Ovary (tissue), 7 donors: ENCODE measurements at regions not wholly inside any gene's neighbourhood (a gene's known extent, or its start where the extent isn't known, plus 50 kb on each side); places are given as distances from the start of the nearest gene placed in this dataset.

Experiments
- DNase-seq, 5 donors: peaks; one replicate each; pipeline ENCODE4 v3.0.0-alpha.2; 2019 to 2020
- H3K27ac ChIP-seq, 2 donors: fragments of 200-600 bp; one replicate each; pipeline versions ENCODE4 v1.5.1 to v1.8.0; 2019 to 2022
- H3K27me3 ChIP-seq: fragments of 200-600 bp; one replicate; pipeline ENCODE4 v1.8.0; 2022
- H3K36me3 ChIP-seq: fragments of 200-600 bp; sonication (generic); one replicate; pipeline ENCODE4 v1.5.1; 2019
- H3K4me1 ChIP-seq: one replicate; pipeline ENCODE4 v1.8.1; 2013; ENCODE audit warnings: mild to moderate bottlenecking, moderate library complexity; ENCODE audit not compliant: insufficient read depth
- H3K4me3 ChIP-seq: fragments of 200-600 bp; sonication (generic); one replicate; pipeline ENCODE4 v1.5.1; 2017
- H3K9me3 ChIP-seq, 2 donors: fragments of 200-600 bp in 1 of 2; sonication (generic) in 1 of 2; one replicate each; pipeline versions ENCODE4 v1.5.1 to v1.8.1; 2013 to 2019; ENCODE audit warnings: mild to moderate bottlenecking in 1 of 2, moderate library complexity in 1 of 2
- EP300 ChIP-seq: sonication (generic); formaldehyde crosslinking; IDR thresholded peaks from one replicate; pipeline ENCODE4 v1.6.1; 2017; ENCODE audit warnings: antibody characterized with exemption
- POLR2A ChIP-seq: fragments of 450-650 bp; IDR thresholded peaks from one replicate; pipeline ENCODE4 v1.6.1; 2017; ENCODE audit warnings: antibody characterized with exemption, mild to moderate bottlenecking, moderate library complexity
- WGBS, 3 donors: extraction: QIAGEN DNeasy Blood & Tissue Kit in 1 of 3; methylation state at CpG; one replicate each; pipeline versions ENCODE4 v1.1.5 to v1.1.7; 2013 to 2017; 5-methylcytosine and 5-hydroxymethylcytosine counted together
- intact Hi-C, 4 donors: fragments of 100-400 bp; cut with DNase I; formaldehyde crosslinking; loops; one replicate each; pipeline versions ENCODE4 v1.11.0 to v1.15.1; 2022 to 2023
- TF ChIP-seq, protein P1 (sequence below), 3 donors: fragments of 450-650 bp in 2 of 3; fragments of 200-600 bp in 1 of 3; IDR thresholded peaks; one replicate each; pipeline versions ENCODE4 v1.5.1 to v1.8.0; 2016 to 2022; ENCODE audit warnings: antibody characterized with exemption in 3 of 3, mild to moderate bottlenecking in 1 of 3
- donor health status: DM: no; HTN: no; CAD: no; lungs with moderate emphysema.
- donor health status: DM: no; HTN: no; CAD: no.
- donor health status: Bipolar disorder and iron deficiency.
- donor health status: DM: no; HTN: no; CAD: no.
- donor health status: DM: yes; HTN: yes; CAD: no.

DNA sequence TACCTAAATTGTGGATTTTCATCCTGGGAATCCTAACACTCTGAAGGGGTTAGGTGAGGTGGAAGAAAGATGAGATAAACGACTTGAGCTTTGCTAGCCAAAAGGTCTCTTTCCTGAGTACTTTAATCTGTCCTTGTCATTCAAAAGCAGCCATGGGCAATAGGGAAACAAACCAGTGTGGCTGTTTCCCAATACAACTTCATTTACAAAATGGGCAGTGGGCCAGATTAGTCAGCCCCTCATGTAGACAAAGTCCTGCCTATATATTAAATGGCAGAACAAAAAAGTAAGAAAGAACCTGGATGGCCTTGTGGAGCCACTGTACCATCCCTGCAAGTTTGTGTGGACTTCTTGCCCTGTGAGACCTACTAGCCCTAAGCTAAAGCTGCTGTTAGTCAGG lies 51.0 kb upstream of the NFIL3 start:
- H3K36me3 ChIP-seq, result no peaks in the 10 kb centered on the region
- no peaks in the 10 kb centered on the region for H3K9me3 ChIP-seq
- H3K4me3 ChIP-seq, result no peak overlapping the region
- no peak for TF ChIP-seq POLR2A
- TF ChIP-seq EP300, result no peak
- TF ChIP-seq, protein P1, sequence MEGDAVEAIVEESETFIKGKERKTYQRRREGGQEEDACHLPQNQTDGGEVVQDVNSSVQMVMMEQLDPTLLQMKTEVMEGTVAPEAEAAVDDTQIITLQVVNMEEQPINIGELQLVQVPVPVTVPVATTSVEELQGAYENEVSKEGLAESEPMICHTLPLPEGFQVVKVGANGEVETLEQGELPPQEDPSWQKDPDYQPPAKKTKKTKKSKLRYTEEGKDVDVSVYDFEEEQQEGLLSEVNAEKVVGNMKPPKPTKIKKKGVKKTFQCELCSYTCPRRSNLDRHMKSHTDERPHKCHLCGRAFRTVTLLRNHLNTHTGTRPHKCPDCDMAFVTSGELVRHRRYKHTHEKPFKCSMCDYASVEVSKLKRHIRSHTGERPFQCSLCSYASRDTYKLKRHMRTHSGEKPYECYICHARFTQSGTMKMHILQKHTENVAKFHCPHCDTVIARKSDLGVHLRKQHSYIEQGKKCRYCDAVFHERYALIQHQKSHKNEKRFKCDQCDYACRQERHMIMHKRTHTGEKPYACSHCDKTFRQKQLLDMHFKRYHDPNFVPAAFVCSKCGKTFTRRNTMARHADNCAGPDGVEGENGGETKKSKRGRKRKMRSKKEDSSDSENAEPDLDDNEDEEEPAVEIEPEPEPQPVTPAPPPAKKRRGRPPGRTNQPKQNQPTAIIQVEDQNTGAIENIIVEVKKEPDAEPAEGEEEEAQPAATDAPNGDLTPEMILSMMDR (IDR thresholded peaks at IDR 0.05), result no peak
- DNase-seq, result no peak
- intact Hi-C loops, result no loop called here
- 45 to 54% (median 52%) methylated on average over 1 of the region's 1 CpG for WGBS, 3 donors
- H3K27ac ChIP-seq, result no peak overlapping the region
- no peaks in the 10 kb centered on the region for H3K4me1 ChIP-seq
- H3K27me3 ChIP-seq, result no peaks in the 10 kb centered on the region
